Lower lobe of right lung (tissue), 2 donors: ENCODE measurements at regions not wholly inside any gene's neighbourhood (a gene's known extent, or its start where the extent isn't known, plus 50 kb on each side); places are given as distances from the start of the nearest gene placed in this dataset.

Source experiments
- ATAC-seq, 2 donors: fragments of 200-7000 bp; cut with Tn5 transposase; one replicate each; pipeline ENCODE4 v1.9.1; 2020 to 2022; ENCODE audit warnings: mild to moderate bottlenecking in 2 of 2, moderate library complexity in 2 of 2
- DNase-seq: peaks from one replicate; pipeline ENCODE4 v3.0.0-alpha.2; 2020
- H3K27ac ChIP-seq: fragments of 200-600 bp; one replicate; pipeline ENCODE4 v1.8.0; 2022
- H3K27me3 ChIP-seq: fragments of 200-600 bp; one replicate; pipeline ENCODE4 v1.8.0; 2022; ENCODE audit warnings: low read depth
- H3K36me3 ChIP-seq: fragments of 200-600 bp; one replicate; pipeline ENCODE4 v1.8.0; 2022; ENCODE audit warnings: mild to moderate bottlenecking
- H3K4me1 ChIP-seq: fragments of 200-600 bp; one replicate; pipeline ENCODE4 v1.8.0; 2022
- H3K4me3 ChIP-seq: fragments of 200-600 bp; one replicate; pipeline ENCODE4 v1.8.0; 2022; ENCODE audit warnings: mild to moderate bottlenecking
- H3K9me3 ChIP-seq: fragments of 200-600 bp; one replicate; pipeline ENCODE4 v1.8.0; 2022
- CTCF ChIP-seq: fragments of 200-600 bp; IDR thresholded peaks from one replicate; pipeline ENCODE4 v1.8.0; 2022; ENCODE audit warnings: antibody characterized with exemption, mild to moderate bottlenecking
- intact Hi-C: fragments of 100-400 bp; cut with DNase I; formaldehyde crosslinking; loops from one replicate; pipeline ENCODE4 v1.11.0; 2022
- donor health status: DM: no; HTN: yes; CAD: no; lungs with severe emphysema.

- H3K4me3 ChIP-seq: no peak overlapping the region
- intact Hi-C loops: no loop called here
- TF ChIP-seq CTCF: no peak
- ATAC-seq: no peak
- H3K4me1 ChIP-seq: no peaks in the 10 kb centered on the region
- H3K27ac ChIP-seq: no peak overlapping the region
- no peaks in the 10 kb centered on the region for H3K27me3 ChIP-seq
- H3K9me3 ChIP-seq: no peaks in the 10 kb centered on the region
- no peaks in the 10 kb centered on the region for H3K36me3 ChIP-seq
- DNase-seq: no peak
Measured at GRCh38 chr9:75657015-75657414, 233.5 kb upstream of the PCSK5 start.

GRCh38 chr9:75658301-75658905, 232.1 kb upstream of the PCSK5 start:
- Histone ChIP-seq H3K27me3 (no peaks in the 10 kb centered on the region), H3K27ac (no peak overlapping the region), H3K36me3 (no peaks in the 10 kb centered on the region), H3K9me3 (no peaks in the 10 kb centered on the region), H3K4me3 (no peak overlapping the region), H3K4me1 (no peaks in the 10 kb centered on the region)
- ATAC-seq (no peak), DNase-seq (no peak)
- TF ChIP-seq CTCF: no peak
- intact Hi-C loops: no loop called here

GRCh38 chr9:75664597-75664996, 225.9 kb upstream of the PCSK5 start:
- no peak for TF ChIP-seq CTCF
- intact Hi-C loops: no loop called here
- no peak for ATAC-seq

GRCh38 chr9:75666856-75667554, 223.5 kb upstream of the PCSK5 start:
- intact Hi-C loops: no loop called here
- Histone ChIP-seq H3K27me3 (no peaks in the 10 kb centered on the region), H3K9me3 (no peaks in the 10 kb centered on the region), H3K4me1 (no peaks in the 10 kb centered on the region), H3K4me3 (no peak overlapping the region), H3K27ac (no peak overlapping the region), H3K36me3 (no peaks in the 10 kb centered on the region)
- no peak for ATAC-seq
- DNase-seq: no peak
- no peak for TF ChIP-seq CTCF

More at GRCh38 chr9:75664597-75664996, 225.9 kb upstream of the PCSK5 start:
- Histone ChIP-seq H3K4me1 (no peaks in the 10 kb centered on the region), H3K9me3 (no peaks in the 10 kb centered on the region), H3K36me3 (no peaks in the 10 kb centered on the region), H3K27me3 (no peaks in the 10 kb centered on the region), H3K27ac (no peak overlapping the region), H3K4me3 (no peak overlapping the region)
- no peak for DNase-seq

GRCh38 chr9:75669721-75670120, 220.8 kb upstream of the PCSK5 start:
- ATAC-seq: no peak
- DNase-seq: no peak
- Histone ChIP-seq H3K4me1 (no peaks in the 10 kb centered on the region), H3K36me3 (no peaks in the 10 kb centered on the region), H3K27me3 (no peaks in the 10 kb centered on the region), H3K27ac (no peak overlapping the region), H3K9me3 (peaks cover 6% of the 10 kb centered on the region), H3K4me3 (no peak overlapping the region)
- TF ChIP-seq CTCF: no peak
- intact Hi-C loops: no loop called here
